SJSA1 (cell line): ENCODE measurements at regions not wholly inside any gene's neighbourhood (a gene's known extent, or its start where the extent isn't known, plus 50 kb on each side); places are given as distances from the start of the nearest gene placed in this dataset.

Source experiments
- DNase-seq, 2 experiments: peaks; one replicate each; pipeline ENCODE4 v3.0.0-alpha.2; 2015 to 2020; ENCODE audit warnings: low spot score in 2 of 2, low read depth in 1 of 2
- H3K27ac ChIP-seq: fragments of 250-450 bp; sonication (Bioruptor Pico); 2 replicates; pipeline ENCODE4 v1.5.1; 2020; ENCODE audit warnings: mild to moderate bottlenecking, moderate library complexity
- H3K27me3 ChIP-seq: fragments of 250-450 bp; sonication (Bioruptor Pico); replicated peaks from 2 replicates; pipeline ENCODE4 v1.5.1; 2020; ENCODE audit warnings: mild to moderate bottlenecking, moderate library complexity
- H3K36me3 ChIP-seq: fragments of 250-450 bp; sonication (Bioruptor Pico); 2 replicates; pipeline ENCODE4 v1.5.1; 2020; ENCODE audit warnings: mild to moderate bottlenecking
- H3K4me1 ChIP-seq: fragments of 250-450 bp; sonication (Bioruptor Pico); replicated peaks from 2 replicates; pipeline ENCODE4 v1.6.1; 2021; ENCODE audit warnings: mild to moderate bottlenecking
- H3K4me3 ChIP-seq: fragments of 250-450 bp; sonication (Bioruptor Pico); 2 replicates; pipeline ENCODE4 v1.5.1; 2020; ENCODE audit warnings: mild to moderate bottlenecking
- H3K9me3 ChIP-seq: fragments of 250-450 bp; sonication (Bioruptor Pico); replicated peaks from 2 replicates; pipeline ENCODE4 v1.5.1; 2020; ENCODE audit warnings: mild to moderate bottlenecking

DNA sequence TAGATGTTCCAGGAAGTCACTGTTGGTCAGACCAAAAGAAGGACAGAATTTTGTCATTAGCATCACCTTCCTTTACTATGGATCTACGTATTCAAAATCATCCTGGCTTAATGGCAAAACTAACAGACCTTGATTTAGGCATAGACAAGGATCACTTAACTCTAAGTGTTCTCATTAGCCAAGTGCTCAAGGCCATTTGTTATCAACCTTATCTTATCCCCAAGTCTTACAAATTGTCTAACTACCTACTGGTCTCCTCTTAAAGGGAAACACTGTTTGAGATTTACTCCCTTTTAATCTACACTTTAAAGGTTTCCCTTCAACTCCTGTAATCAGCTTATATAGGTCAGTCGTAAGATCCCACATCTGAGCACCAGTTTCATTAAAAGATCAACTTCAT lies 1197.5 kb upstream of the C9orf72 start:
- no peaks in the 10 kb centered on the region for H3K4me1 ChIP-seq
- H3K36me3 ChIP-seq = no peaks in the 10 kb centered on the region
- no peak for DNase-seq
- no peaks in the 10 kb centered on the region for H3K9me3 ChIP-seq
- no peak overlapping the region for H3K4me3 ChIP-seq
- no peaks in the 10 kb centered on the region for H3K27me3 ChIP-seq
- H3K27ac ChIP-seq = no peak overlapping the region

DNA sequence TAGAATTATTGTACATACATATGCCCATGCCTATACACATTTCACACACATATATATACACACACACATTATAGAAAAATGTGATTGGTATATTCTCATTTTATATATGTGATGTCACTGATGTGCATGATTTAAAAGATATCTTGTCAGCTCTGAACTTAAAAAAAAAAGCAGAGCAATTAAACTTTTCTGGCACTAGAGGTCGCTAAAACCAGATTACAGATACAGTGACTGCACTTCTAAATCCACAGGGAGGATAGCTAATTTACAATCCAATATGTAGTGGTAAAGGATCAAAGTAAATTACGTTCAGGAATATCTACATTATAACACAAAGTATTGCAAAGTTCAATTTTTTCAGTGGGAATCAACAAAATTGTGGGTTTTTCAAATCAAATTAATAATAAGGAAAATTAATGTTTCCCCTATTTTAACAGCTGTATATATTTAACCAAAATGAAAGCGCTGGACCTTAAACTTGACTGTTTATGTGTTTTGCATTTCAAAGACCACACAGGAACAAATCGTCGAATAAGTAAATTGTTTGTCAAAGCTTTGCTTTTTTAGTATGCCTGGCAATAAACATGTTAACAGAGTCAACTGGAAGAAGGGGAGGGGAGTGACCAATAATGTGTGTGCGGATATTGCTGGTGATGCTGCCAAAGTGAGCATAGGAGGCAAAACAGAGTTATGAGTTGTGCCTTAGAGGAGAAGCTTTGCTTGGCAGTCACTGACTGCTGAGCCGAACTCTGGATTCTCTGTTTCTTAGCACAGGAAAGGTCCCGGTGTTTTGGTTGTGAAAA lies 1201.4 kb upstream of the C9orf72 start:
- no peak overlapping the region for H3K4me3 ChIP-seq
- H3K27me3 ChIP-seq = no peaks in the 10 kb centered on the region
- no peak overlapping the region for H3K27ac ChIP-seq
- no peaks in the 10 kb centered on the region for H3K4me1 ChIP-seq
- no peaks in the 10 kb centered on the region for H3K9me3 ChIP-seq
- no peak for DNase-seq
- no peaks in the 10 kb centered on the region for H3K36me3 ChIP-seq

DNA sequence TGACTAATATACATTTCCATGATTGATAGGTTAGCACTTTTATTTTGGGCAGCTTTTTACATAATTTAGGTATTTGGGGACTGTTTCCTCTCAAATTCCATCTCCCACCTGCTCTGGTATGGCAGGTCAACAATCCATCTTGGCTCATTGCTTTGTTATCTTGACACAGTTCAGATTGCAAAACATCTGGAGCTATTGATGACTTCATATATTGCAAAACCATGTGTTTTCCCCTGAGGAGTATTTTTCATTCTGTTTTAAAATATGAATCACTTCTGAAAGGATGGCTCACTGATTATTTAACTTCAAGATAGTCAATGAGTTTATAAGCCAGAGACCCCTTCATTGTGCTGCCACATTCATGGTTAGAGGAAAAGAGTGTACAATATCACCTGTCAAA lies 1206.0 kb upstream of the C9orf72 start:
- no peaks in the 10 kb centered on the region for H3K4me1 ChIP-seq
- no peak for DNase-seq

DNA sequence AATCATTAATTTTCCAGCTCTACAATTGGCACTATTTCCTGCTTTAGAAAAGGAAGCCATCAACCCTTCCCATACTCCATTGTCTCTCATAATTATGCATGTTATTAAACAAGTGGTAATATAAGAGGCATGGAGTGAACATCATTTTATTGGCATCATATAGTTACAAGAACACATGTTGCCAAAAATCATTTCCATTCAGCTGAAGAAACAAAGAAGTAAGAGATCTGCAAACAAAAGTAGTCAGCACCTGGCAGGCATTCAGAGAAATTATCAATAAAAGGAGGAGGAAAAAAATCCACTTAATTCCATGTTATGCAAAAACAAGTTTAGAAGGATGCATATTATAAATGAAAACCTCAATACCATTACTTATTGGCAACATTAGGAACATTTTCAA lies 1208.2 kb upstream of the C9orf72 start:
- H3K27me3 ChIP-seq = no peaks in the 10 kb centered on the region
- H3K27ac ChIP-seq = no peak overlapping the region
- no peaks in the 10 kb centered on the region for H3K36me3 ChIP-seq
- no peaks in the 10 kb centered on the region for H3K4me1 ChIP-seq
- no peak for DNase-seq
- H3K9me3 ChIP-seq = no peaks in the 10 kb centered on the region
- H3K4me3 ChIP-seq = no peak overlapping the region

More for the DNA sequence above, 1206.0 kb upstream of the C9orf72 start:
- no peak overlapping the region for H3K27ac ChIP-seq
- no peak overlapping the region for H3K4me3 ChIP-seq
- no peaks in the 10 kb centered on the region for H3K9me3 ChIP-seq
- no peaks in the 10 kb centered on the region for H3K27me3 ChIP-seq
- no peaks in the 10 kb centered on the region for H3K36me3 ChIP-seq

DNA sequence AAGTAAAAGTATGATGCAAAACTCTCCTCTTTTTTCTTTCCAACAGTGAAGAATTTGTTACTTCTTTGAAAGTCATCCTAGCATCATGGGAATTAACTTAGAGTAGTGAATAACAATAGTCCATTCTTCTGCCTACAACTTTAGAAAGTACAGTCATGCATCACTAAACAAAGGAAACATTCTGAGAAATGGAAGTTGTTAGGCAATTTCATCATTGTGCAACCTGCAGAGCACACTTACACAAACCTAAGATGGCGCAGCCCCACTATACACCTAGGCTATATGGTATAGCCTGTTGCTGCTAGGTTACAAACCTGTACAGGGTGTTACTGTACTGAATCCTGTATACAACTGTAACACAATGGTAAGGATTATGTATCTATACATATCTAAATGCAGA lies 1209.3 kb upstream of the C9orf72 start:
- Histone ChIP-seq H3K9me3 (no peaks in the 10 kb centered on the region), H3K36me3 (no peaks in the 10 kb centered on the region), H3K27ac (no peak overlapping the region), H3K4me3 (no peak overlapping the region), H3K27me3 (no peaks in the 10 kb centered on the region), H3K4me1 (no peaks in the 10 kb centered on the region)
- no peak for DNase-seq

DNA sequence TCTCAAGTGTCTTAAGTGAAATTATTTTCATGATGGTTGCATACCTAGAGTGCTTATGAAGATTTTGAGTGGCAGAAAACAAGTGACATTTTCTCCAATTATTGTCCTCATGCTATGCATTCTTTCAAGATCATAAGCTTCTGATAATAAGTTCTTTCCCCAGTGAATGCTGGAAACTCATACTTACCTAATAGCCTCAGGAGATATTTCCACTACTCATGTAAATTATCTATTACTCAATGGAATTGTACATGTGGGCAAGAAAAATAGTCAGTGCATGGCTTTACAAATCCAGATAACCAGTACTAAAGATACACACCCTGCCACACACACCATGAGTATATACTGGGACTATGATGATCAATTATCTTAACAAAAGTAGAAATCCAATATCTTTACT lies 1219.4 kb upstream of the C9orf72 start:
- no peak overlapping the region for H3K27ac ChIP-seq
- no peaks in the 10 kb centered on the region for H3K9me3 ChIP-seq
- no peaks in the 10 kb centered on the region for H3K27me3 ChIP-seq
- H3K4me1 ChIP-seq = no peaks in the 10 kb centered on the region
- H3K4me3 ChIP-seq = no peak overlapping the region
- no peaks in the 10 kb centered on the region for H3K36me3 ChIP-seq
- no peak for DNase-seq

DNA sequence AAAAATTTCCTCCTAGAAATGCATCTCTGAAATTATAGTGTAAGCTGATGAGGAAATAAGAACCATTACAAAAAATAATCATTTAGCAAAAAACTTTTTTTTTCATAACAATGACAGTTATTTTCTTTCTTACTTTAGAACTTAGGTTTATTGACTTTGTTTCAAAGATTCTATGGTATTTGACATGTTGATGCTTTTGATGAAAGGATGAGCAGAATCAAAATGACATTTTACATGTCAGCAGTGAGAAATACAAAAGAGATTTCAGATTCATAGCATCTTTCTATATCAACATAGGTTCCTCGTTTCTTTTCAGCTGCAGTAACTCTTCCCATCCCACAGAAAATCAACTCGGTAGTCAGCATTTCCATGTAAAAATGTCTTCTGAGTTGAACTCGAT lies 1226.6 kb upstream of the C9orf72 start:
- H3K27ac ChIP-seq = no peak overlapping the region

DNA sequence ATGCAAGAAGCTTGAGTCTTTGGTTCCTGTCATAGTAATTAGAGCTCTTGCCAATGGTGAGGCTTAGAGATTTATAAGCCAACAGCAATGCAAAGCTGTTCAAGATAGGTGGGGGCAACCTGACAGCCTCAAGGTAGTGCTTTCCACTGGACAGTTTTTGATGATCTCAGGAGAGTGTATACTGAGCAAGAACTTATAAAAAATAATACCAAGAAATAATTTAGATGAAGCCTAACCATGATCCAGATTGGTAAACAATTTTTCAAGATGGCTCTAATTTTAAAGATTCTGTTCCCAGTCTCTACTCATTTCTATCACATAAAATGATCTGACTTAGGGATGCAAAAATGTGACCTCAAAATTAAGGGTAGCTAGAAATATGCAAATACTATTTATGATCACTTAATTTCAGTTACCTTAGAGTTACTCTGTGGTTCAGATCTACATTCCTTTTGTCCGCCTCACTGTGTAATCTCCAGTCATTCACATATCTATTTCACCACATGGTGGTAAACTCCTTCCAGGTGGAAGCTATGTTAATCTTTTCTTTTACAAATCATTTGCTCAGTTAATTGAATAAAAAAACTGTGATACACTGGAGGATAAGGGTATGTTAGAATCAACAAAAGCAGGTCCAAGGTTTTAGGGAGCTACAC lies 1228.0 kb upstream of the C9orf72 start:
- Histone ChIP-seq H3K9me3 (no peaks in the 10 kb centered on the region), H3K36me3 (no peaks in the 10 kb centered on the region), H3K27ac (no peak overlapping the region), H3K4me1 (no peaks in the 10 kb centered on the region), H3K27me3 (no peaks in the 10 kb centered on the region), H3K4me3 (no peak overlapping the region)
- no peak for DNase-seq

More for the DNA sequence above, 1226.6 kb upstream of the C9orf72 start:
- no peaks in the 10 kb centered on the region for H3K36me3 ChIP-seq
- H3K4me3 ChIP-seq = no peak overlapping the region
- no peaks in the 10 kb centered on the region for H3K9me3 ChIP-seq
- H3K4me1 ChIP-seq = no peaks in the 10 kb centered on the region
- H3K27me3 ChIP-seq = no peaks in the 10 kb centered on the region
- DNase-seq = no peak

DNA sequence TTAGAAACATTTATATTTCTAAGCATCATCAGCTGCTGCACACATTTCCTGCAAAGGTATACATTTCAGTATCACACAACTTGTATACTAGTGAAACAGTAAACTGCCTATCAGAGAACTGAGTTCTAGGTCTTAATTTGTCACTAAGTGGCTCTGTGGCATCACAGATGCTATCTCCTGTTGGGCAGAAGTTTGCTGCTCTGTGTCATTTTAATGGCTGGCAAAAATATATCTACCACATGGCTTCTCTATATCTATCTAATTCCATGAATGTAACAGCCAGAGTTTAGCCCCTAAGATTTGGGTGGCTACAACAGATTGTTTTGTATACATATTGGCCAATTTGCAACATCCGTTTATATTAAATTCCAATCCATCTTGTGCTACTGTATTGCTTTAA lies 1231.9 kb upstream of the C9orf72 start:
- H3K4me1 ChIP-seq = no peaks in the 10 kb centered on the region
- DNase-seq = no peak
- no peaks in the 10 kb centered on the region for H3K9me3 ChIP-seq
- no peak overlapping the region for H3K27ac ChIP-seq
- no peaks in the 10 kb centered on the region for H3K27me3 ChIP-seq
- H3K36me3 ChIP-seq = no peaks in the 10 kb centered on the region
- no peak overlapping the region for H3K4me3 ChIP-seq

DNA sequence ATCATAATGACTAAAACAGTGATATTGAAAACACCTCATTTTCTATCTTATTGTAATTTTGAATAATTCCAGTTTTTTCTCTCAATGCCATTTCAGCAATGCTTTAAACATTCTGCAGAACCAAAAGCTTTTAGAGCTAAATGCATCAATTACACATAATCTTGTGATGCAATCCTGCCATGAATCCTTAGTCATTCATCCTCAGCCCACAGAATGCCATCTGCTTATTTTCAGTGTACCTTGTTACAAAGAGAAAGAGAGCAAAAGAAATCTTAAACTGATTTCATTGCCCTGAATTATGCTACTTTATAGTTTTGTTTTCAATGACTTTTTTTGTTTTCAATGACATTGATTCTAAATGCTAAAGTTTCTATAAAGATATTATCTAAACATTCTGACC lies 1234.8 kb upstream of the C9orf72 start:
- no peaks in the 10 kb centered on the region for H3K27me3 ChIP-seq
- no peaks in the 10 kb centered on the region for H3K9me3 ChIP-seq
- H3K4me1 ChIP-seq = no peaks in the 10 kb centered on the region
- DNase-seq = no peak
- no peak overlapping the region for H3K27ac ChIP-seq
- no peaks in the 10 kb centered on the region for H3K36me3 ChIP-seq
- no peak overlapping the region for H3K4me3 ChIP-seq

DNA sequence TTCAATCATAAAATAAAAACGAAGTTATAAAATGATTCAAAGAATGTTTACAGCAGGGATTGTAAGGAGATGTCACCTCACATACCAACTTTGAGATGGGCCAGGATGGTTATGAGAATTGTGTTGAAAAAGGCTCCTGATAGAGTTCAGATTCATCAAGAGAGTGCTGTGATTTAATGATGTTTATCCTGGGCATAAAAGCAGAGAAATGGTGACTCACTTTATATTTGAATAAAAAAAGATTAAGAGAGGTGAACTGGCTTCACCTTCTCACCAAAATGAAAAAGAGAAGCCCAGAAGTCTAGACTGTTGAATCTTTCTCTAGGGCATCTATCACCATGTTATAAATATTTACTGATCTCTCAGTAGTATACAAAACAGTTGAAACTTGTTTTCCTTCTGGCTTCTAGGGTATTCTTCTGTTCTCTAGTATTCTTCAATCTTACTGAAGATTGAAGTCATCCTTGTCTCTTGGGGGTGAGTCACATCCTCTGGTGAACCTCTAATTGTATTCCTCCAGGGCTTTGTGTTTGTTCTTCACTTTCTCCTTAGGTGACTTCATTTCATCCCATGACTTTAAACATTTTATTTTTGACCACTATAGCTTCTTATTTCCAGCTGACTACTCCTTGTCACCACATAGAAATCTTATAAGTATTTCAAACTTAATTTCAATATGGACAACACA lies 1237.3 kb upstream of the C9orf72 start:
- Histone ChIP-seq H3K4me3 (no peak overlapping the region), H3K4me1 (no peaks in the 10 kb centered on the region), H3K27me3 (no peaks in the 10 kb centered on the region), H3K36me3 (no peaks in the 10 kb centered on the region), H3K27ac (no peak overlapping the region), H3K9me3 (no peaks in the 10 kb centered on the region)
- DNase-seq = no peak

DNA sequence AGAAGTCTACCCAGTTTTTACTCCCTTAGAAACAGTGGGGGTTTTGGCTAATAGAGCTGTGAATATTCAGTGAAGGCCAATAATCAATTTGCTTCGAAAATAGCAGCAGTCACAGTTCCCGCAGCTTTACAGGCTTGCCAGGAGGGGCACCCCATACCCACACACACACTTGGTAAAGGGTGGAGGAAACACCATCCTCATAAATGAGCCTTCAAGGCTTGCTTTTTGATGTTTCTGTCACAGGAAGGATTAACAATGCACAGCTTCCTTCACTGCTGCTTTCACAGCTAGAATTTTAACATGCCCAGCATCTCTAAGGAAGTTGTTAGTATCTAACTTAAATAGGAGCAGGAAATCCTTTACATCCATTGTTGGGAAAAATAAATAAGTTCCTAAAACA lies 1247.5 kb upstream of the C9orf72 start:
- no peak overlapping the region for H3K27ac ChIP-seq

DNA sequence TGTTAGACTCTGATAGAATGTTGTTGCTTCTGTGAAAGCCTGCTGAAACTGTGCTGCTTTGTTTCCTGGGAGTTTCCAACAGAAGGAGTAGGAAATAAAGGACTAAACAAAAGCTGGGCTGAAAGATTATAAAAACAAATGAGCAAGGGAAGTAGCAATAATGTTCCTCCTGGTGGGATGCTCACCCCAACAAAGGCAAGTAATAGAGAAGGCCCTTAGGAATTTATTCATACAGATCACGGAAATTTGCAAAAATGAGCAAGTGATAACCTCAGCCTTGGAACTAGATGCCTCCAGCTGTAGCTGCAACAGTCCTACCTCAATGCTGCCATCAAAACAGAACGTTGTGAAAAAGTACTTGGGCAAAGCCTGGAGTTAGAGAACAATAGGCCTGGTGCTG lies 1248.0 kb upstream of the C9orf72 start:
- no peaks in the 10 kb centered on the region for H3K9me3 ChIP-seq

More for the DNA sequence above, 1247.5 kb upstream of the C9orf72 start:
- Histone ChIP-seq H3K9me3 (no peaks in the 10 kb centered on the region), H3K36me3 (no peaks in the 10 kb centered on the region), H3K4me1 (no peaks in the 10 kb centered on the region), H3K4me3 (no peak overlapping the region), H3K27me3 (no peaks in the 10 kb centered on the region)
- no peak for DNase-seq

DNA sequence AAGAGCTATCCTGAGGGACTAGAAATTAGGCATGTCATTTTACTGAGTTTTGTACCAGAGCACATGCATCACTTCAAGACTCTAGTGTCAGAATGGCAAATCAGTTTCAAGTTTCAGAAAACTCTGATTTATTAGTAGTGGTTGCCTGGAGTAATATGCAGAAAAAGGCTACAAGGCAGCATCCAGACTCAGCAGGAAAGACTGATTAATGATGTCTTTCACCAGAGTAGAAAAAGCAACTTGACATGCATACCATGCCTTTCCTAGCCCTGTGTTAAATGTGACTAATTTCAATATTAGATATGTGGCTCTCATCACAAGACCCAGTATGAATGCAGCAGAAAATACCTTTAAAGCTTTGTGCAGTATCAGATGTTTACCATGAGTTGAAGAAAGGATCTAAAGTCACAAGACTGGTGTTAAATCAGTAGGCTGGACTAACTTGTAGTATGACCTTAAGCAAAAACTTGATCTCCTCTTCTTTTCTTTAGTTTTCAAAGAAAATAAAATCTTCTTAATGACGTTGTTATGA lies 1251.2 kb upstream of the C9orf72 start:
- no peaks in the 10 kb centered on the region for H3K27me3 ChIP-seq
- H3K27ac ChIP-seq = no peak overlapping the region

More for the DNA sequence above, 1248.0 kb upstream of the C9orf72 start:
- no peaks in the 10 kb centered on the region for H3K36me3 ChIP-seq
- no peaks in the 10 kb centered on the region for H3K4me1 ChIP-seq
- no peak overlapping the region for H3K27ac ChIP-seq
- no peaks in the 10 kb centered on the region for H3K27me3 ChIP-seq
- H3K4me3 ChIP-seq = no peak overlapping the region
- no peak for DNase-seq

More for the DNA sequence above, 1251.2 kb upstream of the C9orf72 start:
- Histone ChIP-seq H3K4me3 (no peak overlapping the region), H3K4me1 (no peaks in the 10 kb centered on the region), H3K36me3 (no peaks in the 10 kb centered on the region), H3K9me3 (no peaks in the 10 kb centered on the region)
- DNase-seq = no peak
